ENCODE measurements at regions not wholly inside any gene's neighbourhood (a gene's known extent, or its start where the extent isn't known, plus 50 kb on each side); places are given as distances from the start of the nearest gene placed in this dataset.

GRCh38 chr18:55857956-55858355 is 270.0 kb upstream of the TCF4 start:
- no peak overlapping the region for H3K27ac ChIP-seq (ENCODE audit: insufficient read length, low read depth, low read length)

More at GRCh38 chr18:55857956-55858355, 270.0 kb upstream of the TCF4 start:
- H3K18ac ChIP-seq (ENCODE audit: insufficient read length, low read depth, low read length): no peak overlapping the region
- no peaks in the 10 kb centered on the region for H3K79me1 ChIP-seq (ENCODE audit: insufficient read depth, low read depth, low read length, poor library complexity, severe bottlenecking)
- no peaks in the 10 kb centered on the region; the same call in 1 of the 2 replicates for H3K4me1 ChIP-seq (ENCODE audit: insufficient read depth, low read length)
- no peak overlapping the region for H2BK5ac ChIP-seq (ENCODE audit: insufficient read length, low read length)
- H3K9ac ChIP-seq (ENCODE audit: extremely low read depth, insufficient read length, low read length): no peak overlapping the region
- H3T11ph ChIP-seq (ENCODE audit: low read length): no peak overlapping the region
- no peak overlapping the region for H4K91ac ChIP-seq (ENCODE audit: insufficient read length, low read depth, low read length)
- no peak overlapping the region for H2AFZ ChIP-seq (ENCODE audit: low read length)
- H3K79me2 ChIP-seq (ENCODE audit: insufficient read depth, low read length): no peaks in the 10 kb centered on the region
- no peak overlapping the region for H3K23ac ChIP-seq (ENCODE audit: insufficient read length, low read depth, low read length)
- H3K4ac ChIP-seq (ENCODE audit: low read depth, low read length): no peak overlapping the region
- H4K8ac ChIP-seq (replicated peaks; ENCODE audit: insufficient read length, low read depth, low read length): no peak overlapping the region
- H3K9me3 Mint-ChIP-seq: no peaks in the 10 kb centered on the region; a peak in 1 of 5 replicates
- H2BK120ac ChIP-seq (ENCODE audit: low read depth, low read length, poor library complexity, severe bottlenecking): no peak overlapping the region
- H3K4me1 Mint-ChIP-seq: peaks cover 38 to 52% of the 10 kb centered on the region in 2 experiments
- no peak overlapping the region for H4K5ac ChIP-seq (ENCODE audit: insufficient read length, low read depth, low read length)
- H3K27me3 ChIP-seq (ENCODE audit: insufficient read depth, low read length): no peaks in the 10 kb centered on the region
- H3K36me3 Mint-ChIP-seq (ENCODE audit: insufficient read depth in 1 of 3, low read depth in 3 of 3): no peaks in the 10 kb centered on the region; a peak in 1 of 7 replicates
- DNase-seq: no peak
- no peak overlapping the region for H3K4me3 Mint-ChIP-seq
- no peaks in the 10 kb centered on the region for H3K23me2 ChIP-seq (ENCODE audit: insufficient read length, low read depth, low read length, poor library complexity, severe bottlenecking)
- TF ChIP-seq, protein P1, sequence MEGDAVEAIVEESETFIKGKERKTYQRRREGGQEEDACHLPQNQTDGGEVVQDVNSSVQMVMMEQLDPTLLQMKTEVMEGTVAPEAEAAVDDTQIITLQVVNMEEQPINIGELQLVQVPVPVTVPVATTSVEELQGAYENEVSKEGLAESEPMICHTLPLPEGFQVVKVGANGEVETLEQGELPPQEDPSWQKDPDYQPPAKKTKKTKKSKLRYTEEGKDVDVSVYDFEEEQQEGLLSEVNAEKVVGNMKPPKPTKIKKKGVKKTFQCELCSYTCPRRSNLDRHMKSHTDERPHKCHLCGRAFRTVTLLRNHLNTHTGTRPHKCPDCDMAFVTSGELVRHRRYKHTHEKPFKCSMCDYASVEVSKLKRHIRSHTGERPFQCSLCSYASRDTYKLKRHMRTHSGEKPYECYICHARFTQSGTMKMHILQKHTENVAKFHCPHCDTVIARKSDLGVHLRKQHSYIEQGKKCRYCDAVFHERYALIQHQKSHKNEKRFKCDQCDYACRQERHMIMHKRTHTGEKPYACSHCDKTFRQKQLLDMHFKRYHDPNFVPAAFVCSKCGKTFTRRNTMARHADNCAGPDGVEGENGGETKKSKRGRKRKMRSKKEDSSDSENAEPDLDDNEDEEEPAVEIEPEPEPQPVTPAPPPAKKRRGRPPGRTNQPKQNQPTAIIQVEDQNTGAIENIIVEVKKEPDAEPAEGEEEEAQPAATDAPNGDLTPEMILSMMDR (conservative IDR thresholded peaks at IDR 0.05): no peak
- no peak overlapping the region; a peak in 1 of 7 replicates for H3K27ac Mint-ChIP-seq
- no peaks in the 10 kb centered on the region for H3K9me3 ChIP-seq (ENCODE audit: control insufficient read depth, low read depth, low read length)
- no peaks in the 10 kb centered on the region for H3K27me3 Mint-ChIP-seq (ENCODE audit: low read depth)
- H3K56ac ChIP-seq (ENCODE audit: insufficient read length, low read depth, low read length): no peak overlapping the region
- H3K4me2 ChIP-seq (ENCODE audit: insufficient read depth, insufficient read length, low read length): no peak overlapping the region
- no peak overlapping the region for H2AK5ac ChIP-seq (ENCODE audit: insufficient read length, low read length)
- H2BK15ac ChIP-seq (ENCODE audit: low read depth, low read length): no peak overlapping the region
- no CpG with 5 or more reads among the region's 7 CpGs for WGBS (ENCODE audit: extremely low coverage, insufficient read length, low lambda C conversion rate)
- H4K20me1 ChIP-seq (ENCODE audit: control insufficient read depth, insufficient read depth, insufficient read length): no peaks in the 10 kb centered on the region
- no peak overlapping the region for H2BK20ac ChIP-seq (ENCODE audit: low read depth, low read length, poor library complexity, severe bottlenecking)
- H3K14ac ChIP-seq (ENCODE audit: insufficient read depth, low read length): no peak overlapping the region; the same call in 1 of the 2 replicates
- H2BK12ac ChIP-seq (ENCODE audit: insufficient read length, low read depth, low read length): no peak overlapping the region
